ENCODE measurements at regions not wholly inside any gene's neighbourhood (a gene's known extent, or its start where the extent isn't known, plus 50 kb on each side); places are given as distances from the start of the nearest gene placed in this dataset.
"Not testable (repeated sequence)": the region's sequence is repeated elsewhere in the genome, so short reads cannot be mapped to it uniquely, and the experiment has no call there.

DNA sequence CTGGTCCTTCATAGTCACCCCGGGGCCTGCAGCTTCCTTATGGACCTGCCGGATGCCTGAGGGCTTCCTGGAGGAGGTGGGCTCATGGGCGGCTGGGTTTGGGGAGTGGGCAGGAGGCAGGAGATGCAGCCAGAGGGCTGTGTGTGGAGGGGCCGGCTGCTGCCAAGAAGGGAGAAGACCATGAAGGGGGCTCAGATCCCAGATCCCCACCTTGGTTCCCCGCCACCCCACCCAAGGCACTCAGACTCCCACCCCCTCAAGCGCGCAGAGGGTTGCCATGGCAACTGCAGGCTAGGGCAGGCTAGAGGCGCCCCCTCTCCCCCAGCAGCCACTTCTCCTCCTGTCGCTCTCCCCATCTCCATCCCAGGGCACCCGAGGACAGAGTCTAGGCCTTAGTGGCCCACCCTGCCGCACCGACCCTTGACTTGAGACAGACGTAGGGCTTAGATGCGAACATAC lies 104.5 kb downstream of the CRLF3 start:
- no peak for ATAC-seq
- 91 to 100% methylated on average over 2 to 10 of the region's 14 CpGs for WGBS, 2 donors
- H3K9me3 ChIP-seq, result no peaks in the 10 kb centered on the region
- TF ChIP-seq, protein P1, sequence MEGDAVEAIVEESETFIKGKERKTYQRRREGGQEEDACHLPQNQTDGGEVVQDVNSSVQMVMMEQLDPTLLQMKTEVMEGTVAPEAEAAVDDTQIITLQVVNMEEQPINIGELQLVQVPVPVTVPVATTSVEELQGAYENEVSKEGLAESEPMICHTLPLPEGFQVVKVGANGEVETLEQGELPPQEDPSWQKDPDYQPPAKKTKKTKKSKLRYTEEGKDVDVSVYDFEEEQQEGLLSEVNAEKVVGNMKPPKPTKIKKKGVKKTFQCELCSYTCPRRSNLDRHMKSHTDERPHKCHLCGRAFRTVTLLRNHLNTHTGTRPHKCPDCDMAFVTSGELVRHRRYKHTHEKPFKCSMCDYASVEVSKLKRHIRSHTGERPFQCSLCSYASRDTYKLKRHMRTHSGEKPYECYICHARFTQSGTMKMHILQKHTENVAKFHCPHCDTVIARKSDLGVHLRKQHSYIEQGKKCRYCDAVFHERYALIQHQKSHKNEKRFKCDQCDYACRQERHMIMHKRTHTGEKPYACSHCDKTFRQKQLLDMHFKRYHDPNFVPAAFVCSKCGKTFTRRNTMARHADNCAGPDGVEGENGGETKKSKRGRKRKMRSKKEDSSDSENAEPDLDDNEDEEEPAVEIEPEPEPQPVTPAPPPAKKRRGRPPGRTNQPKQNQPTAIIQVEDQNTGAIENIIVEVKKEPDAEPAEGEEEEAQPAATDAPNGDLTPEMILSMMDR (IDR thresholded peaks at IDR 0.05), result no peak
- no peak for TF ChIP-seq POLR2A (IDR thresholded peaks at IDR 0.05)
- H3K36me3 ChIP-seq (replicated peaks in 1 of 2; ENCODE audit: insufficient read depth in 1 of 2, low read depth in 2 of 2), result no peaks in the 10 kb centered on the region
- H3K4me1 ChIP-seq, result no peaks in the 10 kb centered on the region
- no peak overlapping the region for H3K4me3 ChIP-seq
- no peak overlapping the region for H3K27ac ChIP-seq
- DNase-seq, result peak in 1 of 4 donors; percentile 10
- H3K27me3 ChIP-seq, result no peaks in the 10 kb centered on the region
- intact Hi-C loops (cut with DNase I), result no loop called here

DNA sequence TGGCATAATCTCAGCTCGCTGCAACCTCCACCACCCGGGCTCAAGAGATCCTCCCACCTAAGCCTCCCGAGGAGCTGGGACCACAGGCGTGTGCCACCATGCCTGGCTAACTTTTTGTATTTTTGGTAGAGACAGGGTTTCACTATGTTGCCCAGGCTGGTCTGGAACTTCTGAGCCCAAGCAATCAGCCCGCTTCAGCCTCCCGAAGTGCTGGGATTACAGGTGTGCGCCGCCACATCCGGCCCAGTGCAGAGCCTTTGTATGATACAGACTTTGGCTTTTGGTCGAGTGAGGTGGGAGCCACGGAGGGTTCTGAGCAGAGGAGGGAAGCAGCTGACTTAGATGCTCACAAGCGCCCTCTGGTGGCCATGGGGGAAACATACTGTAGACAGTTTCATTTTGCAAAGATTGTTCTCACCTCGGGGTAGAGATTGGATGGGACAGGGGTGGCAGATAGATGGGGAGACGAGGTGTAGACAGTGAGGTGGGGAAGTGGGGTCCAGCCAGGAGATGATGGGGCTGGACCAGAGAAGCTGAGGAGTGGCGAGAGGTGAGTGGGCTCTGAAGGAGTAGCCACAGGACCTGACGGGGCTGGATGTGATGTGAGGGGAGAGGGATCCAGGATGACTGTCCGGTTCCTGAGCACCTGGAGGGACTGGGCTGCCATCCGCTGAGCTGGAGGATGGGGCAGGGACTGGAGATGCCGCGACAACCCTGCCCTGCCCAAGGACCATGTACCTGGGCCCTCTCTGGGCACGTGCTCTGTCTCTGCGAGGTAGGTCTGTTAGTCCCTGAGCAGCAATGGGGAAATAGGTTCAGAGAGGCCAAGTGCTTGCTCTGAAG lies 105.1 kb downstream of the CRLF3 start:
- TF ChIP-seq, protein P1 (IDR thresholded peaks at IDR 0.05), result peak in 6 of 7 experiments; percentile 28 to 62 (median 54)
- WGBS, 2 donors, result 71 to 74% methylated on average over 14 to 22 of the region's 22 CpGs
- peak; percentile 36 for ATAC-seq
- H3K36me3 ChIP-seq (replicated peaks in 1 of 2; ENCODE audit: insufficient read depth in 1 of 2, low read depth in 2 of 2); H3K27me3 ChIP-seq; intact Hi-C loops (cut with DNase I); H3K4me1 ChIP-seq; H3K4me3 ChIP-seq; H3K9me3 ChIP-seq; H3K27ac ChIP-seq: not testable (repeated sequence)
- DNase-seq, result peak; percentile 47 to 65 (median 58)

DNA sequence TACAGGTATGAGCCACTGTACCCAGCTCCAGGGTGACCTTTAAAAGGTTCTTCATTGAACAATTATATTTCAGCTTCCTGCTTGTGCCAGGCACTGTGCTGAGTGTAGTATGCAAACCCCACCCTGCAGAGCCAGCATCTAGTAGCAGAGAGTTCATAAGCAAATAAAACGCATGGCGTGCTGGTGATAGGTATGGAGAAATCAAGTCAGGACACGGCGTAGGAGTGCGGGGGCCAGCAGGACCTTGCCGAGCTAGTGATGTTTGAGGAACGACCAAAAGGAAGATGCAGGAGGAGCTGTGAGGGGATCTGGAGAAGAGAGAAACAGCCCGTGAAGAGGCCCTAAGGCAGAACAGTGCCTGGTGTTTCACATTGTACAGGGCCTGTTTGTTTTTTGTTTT lies 105.8 kb downstream of the CRLF3 start:
- H3K4me1 ChIP-seq; H3K27me3 ChIP-seq; intact Hi-C loops (cut with DNase I); ATAC-seq; H3K9me3 ChIP-seq; H3K4me3 ChIP-seq; H3K27ac ChIP-seq; H3K36me3 ChIP-seq (replicated peaks in 1 of 2; ENCODE audit: insufficient read depth in 1 of 2, low read depth in 2 of 2): not testable (repeated sequence)
- peak in 1 of 4 donors; percentile 6 for DNase-seq
- 90 to 94% methylated on average over 8 of the region's 8 CpGs for WGBS, 2 donors

DNA sequence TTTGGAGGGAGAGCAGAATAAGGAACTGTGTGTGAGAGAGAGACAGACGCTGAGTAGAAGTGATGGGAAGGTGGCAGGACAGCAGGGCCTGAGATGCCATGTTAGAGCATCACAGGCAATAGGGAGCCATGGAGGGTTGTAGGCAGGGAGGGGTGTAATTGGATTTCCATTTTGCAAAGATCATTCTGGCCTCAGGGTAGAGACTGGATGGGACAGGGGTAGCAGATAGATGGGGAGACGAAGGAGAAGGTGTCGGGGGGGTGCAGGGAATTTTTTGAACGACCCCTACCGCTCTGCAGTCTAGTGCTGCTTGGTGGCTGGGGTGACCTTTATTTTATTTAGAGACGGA lies 106.4 kb downstream of the CRLF3 start:
- H3K4me1 ChIP-seq; intact Hi-C loops (cut with DNase I); H3K27me3 ChIP-seq; H3K4me3 ChIP-seq; DNase-seq; H3K27ac ChIP-seq; H3K9me3 ChIP-seq; H3K36me3 ChIP-seq (replicated peaks in 1 of 2; ENCODE audit: insufficient read depth in 1 of 2, low read depth in 2 of 2); ATAC-seq: not testable (repeated sequence)
- WGBS, 2 donors, result 89 to 92% methylated on average over 6 of the region's 6 CpGs

DNA sequence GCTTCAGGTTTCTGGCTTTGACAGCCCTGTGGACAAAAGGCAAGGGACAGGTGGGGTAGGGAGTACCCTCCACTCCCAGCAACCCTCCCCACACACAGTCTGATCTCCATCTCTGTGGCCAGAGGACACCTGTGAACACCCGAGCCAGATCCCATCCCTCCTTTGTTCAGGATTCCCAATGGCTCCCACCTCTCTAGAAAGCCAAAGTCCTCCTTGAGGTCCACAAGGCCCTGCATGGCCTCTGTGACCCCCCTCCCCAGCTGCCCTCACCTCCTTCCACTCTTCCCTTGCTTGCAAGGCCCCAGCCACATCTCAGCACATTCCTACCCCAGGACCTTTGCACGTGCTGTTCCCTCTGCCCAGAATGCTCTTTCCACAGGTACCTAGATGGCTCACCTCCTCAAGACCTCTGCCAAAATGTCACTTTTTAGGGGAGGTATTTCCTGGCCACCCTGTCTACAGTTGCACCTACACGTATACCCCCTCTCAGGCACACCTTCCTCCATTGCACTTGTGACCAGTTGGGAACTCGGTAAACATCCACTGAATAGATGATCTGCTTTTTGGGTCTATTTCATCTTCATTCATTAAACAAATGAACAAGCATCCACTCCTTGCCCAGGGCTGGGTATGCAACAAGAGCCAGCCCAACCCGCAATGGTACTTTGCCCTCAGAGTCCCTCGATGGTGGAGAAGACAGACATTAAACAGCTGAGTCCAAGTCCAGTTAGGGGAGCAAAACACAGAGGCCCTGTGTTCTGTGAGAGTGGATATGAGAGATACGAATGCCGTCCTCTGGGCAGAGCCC lies 107.0 kb downstream of the CRLF3 start:
- ATAC-seq (no peak), DNase-seq (no peak)
- H3K4me3 ChIP-seq, result no peak overlapping the region
- H3K27ac ChIP-seq, result no peak overlapping the region
- no peaks in the 10 kb centered on the region for H3K36me3 ChIP-seq (replicated peaks in 1 of 2; ENCODE audit: insufficient read depth in 1 of 2, low read depth in 2 of 2)
- WGBS, 2 donors, result 87 to 90% methylated on average over 8 of the region's 8 CpGs
- intact Hi-C loops (cut with DNase I), result no loop called here
- no peaks in the 10 kb centered on the region for H3K4me1 ChIP-seq
- no peaks in the 10 kb centered on the region for H3K27me3 ChIP-seq
- TF ChIP-seq POLR2A (IDR thresholded peaks at IDR 0.05), result no peak
- TF ChIP-seq, protein P1 (IDR thresholded peaks at IDR 0.05), result no peak
- no peaks in the 10 kb centered on the region for H3K9me3 ChIP-seq
